Upper lobe of left lung (tissue), 6 donors: ENCODE measurements at regions not wholly inside any gene's neighbourhood (a gene's known extent, or its start where the extent isn't known, plus 50 kb on each side); places are given as distances from the start of the nearest gene placed in this dataset.
A peak's percentile ranks its signal among the peaks of the same experiment; 100 is the strongest.

Source experiments
- ATAC-seq, 2 donors: fragments of 200-7000 bp; cut with Tn5 transposase; one replicate each; pipeline ENCODE4 v1.9.1; 2022; ENCODE audit warnings: mild to moderate bottlenecking in 2 of 2, moderate library complexity in 2 of 2; ENCODE audit not compliant: low FRiP score in 2 of 2
- DNase-seq, 2 donors: peaks; one replicate each; pipeline ENCODE4 v3.0.0-alpha.2; 2019 to 2020
- H3K27ac ChIP-seq, 4 donors: fragments of 200-600 bp; sonication (generic); one replicate each; pipeline ENCODE4 v1.5.1; 2016 to 2019
- H3K27me3 ChIP-seq, 4 donors: fragments of 200-600 bp; sonication (generic); one replicate each; pipeline ENCODE4 v1.5.1; 2017 to 2019
- H3K36me3 ChIP-seq, 4 donors: fragments of 200-600 bp; sonication (generic); one replicate each; pipeline ENCODE4 v1.5.1; 2016 to 2019
- H3K4me1 ChIP-seq, 4 donors: fragments of 200-600 bp; sonication (generic); one replicate each; pipeline ENCODE4 v1.5.1; 2018 to 2019
- H3K4me3 ChIP-seq, 4 donors: fragments of 200-600 bp; sonication (generic); one replicate each; pipeline ENCODE4 v1.5.1; 2017 to 2019; ENCODE audit warnings: mild to moderate bottlenecking in 2 of 4, moderate library complexity in 1 of 4
- H3K9me3 ChIP-seq, 4 donors: fragments of 200-600 bp; sonication (generic); one replicate each; pipeline ENCODE4 v1.5.1; 2018 to 2019
- CTCF ChIP-seq, 6 experiments: fragments of 450-650 bp in 4 of 6; fragments of 200-600 bp in 2 of 6; sonication (generic) in 2 of 6; IDR thresholded peaks; one replicate each; pipeline ENCODE4 v1.5.1; 2016 to 2019; ENCODE audit warnings: antibody characterized with exemption in 6 of 6
- EP300 ChIP-seq, 4 donors: sonication (generic); formaldehyde crosslinking; IDR thresholded peaks; one replicate each; pipeline ENCODE4 v1.5.1; 2017; ENCODE audit warnings: antibody characterized with exemption in 4 of 4, control low read depth in 2 of 4
- POLR2A ChIP-seq, 4 donors: fragments of 450-650 bp; IDR thresholded peaks; one replicate each; pipeline ENCODE4 v1.5.1; 2016 to 2017; ENCODE audit warnings: antibody characterized with exemption in 4 of 4, mild to moderate bottlenecking in 2 of 4
- POLR2AphosphoS5 ChIP-seq, 2 donors: sonication (generic); formaldehyde crosslinking; IDR thresholded peaks; one replicate each; pipeline ENCODE4 v1.5.1; 2017; ENCODE audit warnings: antibody characterized with exemption in 2 of 2
- WGBS, 2 donors: methylation state at CpG; one replicate each; pipeline ENCODE4 v1.1.5; 2017 to 2018; 5-methylcytosine and 5-hydroxymethylcytosine counted together
- donor health status: DM: no; HTN: no; CAD: no; lungs with moderate emphysema.
- donor health status: DM: no; HTN: yes; CAD: no; lungs with severe emphysema.

- no peaks in the 10 kb centered on the region for H3K4me1 ChIP-seq
- no peaks in the 10 kb centered on the region for H3K27me3 ChIP-seq
- no peak overlapping the region for H3K4me3 ChIP-seq
- H3K36me3 ChIP-seq: no peaks in the 10 kb centered on the region
- no peak for ATAC-seq
- H3K9me3 ChIP-seq: no peaks in the 10 kb centered on the region
- 78 to 89% methylated on average over 3 of the region's 3 CpGs for WGBS, 2 donors
- TF ChIP-seq POLR2A (IDR thresholded peaks at IDR 0.05) (no peak), CTCF (IDR thresholded peaks at IDR 0.05) (no peak), POLR2AphosphoS5 (IDR thresholded peaks at IDR 0.05) (no peak), EP300 (IDR thresholded peaks at IDR 0.05) (no peak)
- no peak overlapping the region for H3K27ac ChIP-seq
- no peak for DNase-seq
Measured at GRCh38 chr1:99173282-99173681, 91.0 kb upstream of the PLPPR4 start.

GRCh38 chr1:99173900-99174299, 90.4 kb upstream of the PLPPR4 start:
- Histone ChIP-seq H3K36me3 (no peaks in the 10 kb centered on the region), H3K4me1 (no peaks in the 10 kb centered on the region), H3K27ac (no peak overlapping the region), H3K27me3 (no peaks in the 10 kb centered on the region), H3K9me3 (no peaks in the 10 kb centered on the region), H3K4me3 (no peak overlapping the region)
- DNase-seq (no peak), ATAC-seq (no peak)
- WGBS, 2 donors: 91 to 94% methylated on average over 7 of the region's 7 CpGs
- TF ChIP-seq EP300 (IDR thresholded peaks at IDR 0.05) (no peak), POLR2A (IDR thresholded peaks at IDR 0.05) (no peak), CTCF (IDR thresholded peaks at IDR 0.05) (no peak), POLR2AphosphoS5 (IDR thresholded peaks at IDR 0.05) (no peak)

- Histone ChIP-seq H3K9me3 (no peaks in the 10 kb centered on the region), H3K27ac (no peak overlapping the region), H3K36me3 (no peaks in the 10 kb centered on the region), H3K4me1 (no peaks in the 10 kb centered on the region), H3K4me3 (no peak overlapping the region), H3K27me3 (no peaks in the 10 kb centered on the region)
- WGBS, 2 donors: 66 to 87% methylated on average over 1 of the region's 1 CpG
- DNase-seq (no peak), ATAC-seq (no peak)
- TF ChIP-seq CTCF (IDR thresholded peaks at IDR 0.05) (no peak), POLR2AphosphoS5 (IDR thresholded peaks at IDR 0.05) (no peak), POLR2A (IDR thresholded peaks at IDR 0.05) (no peak), EP300 (IDR thresholded peaks at IDR 0.05) (no peak)
Measured at GRCh38 chr1:99176753-99177152, 87.5 kb upstream of the PLPPR4 start.

- TF ChIP-seq CTCF (IDR thresholded peaks at IDR 0.05) (no peak), EP300 (IDR thresholded peaks at IDR 0.05) (no peak), POLR2AphosphoS5 (IDR thresholded peaks at IDR 0.05) (no peak), POLR2A (IDR thresholded peaks at IDR 0.05) (no peak)
- DNase-seq: no peak
- no peak overlapping the region for H3K27ac ChIP-seq
- H3K9me3 ChIP-seq: no peaks in the 10 kb centered on the region
- 38 to 51% methylated on average over 1 of the region's 1 CpG for WGBS, 2 donors
- H3K4me1 ChIP-seq: no peaks in the 10 kb centered on the region
- no peak overlapping the region for H3K4me3 ChIP-seq
- H3K36me3 ChIP-seq: no peaks in the 10 kb centered on the region
- H3K27me3 ChIP-seq: no peaks in the 10 kb centered on the region
- no peak for ATAC-seq
Measured at GRCh38 chr1:99177465-99177864, 86.8 kb upstream of the PLPPR4 start.

- Histone ChIP-seq H3K27me3 (no peaks in the 10 kb centered on the region), H3K27ac (peak overlapping the region in 1 of 4 donors; percentile 21), H3K36me3 (no peaks in the 10 kb centered on the region), H3K4me1 (no peaks in the 10 kb centered on the region), H3K4me3 (no peak overlapping the region), H3K9me3 (no peaks in the 10 kb centered on the region)
- TF ChIP-seq CTCF (IDR thresholded peaks at IDR 0.05) (peak; percentile 52 to 85 (median 76)), EP300 (IDR thresholded peaks at IDR 0.05) (no peak)
- whole genome bisulfite sequencing, 2 donors: 11% methylated on average over 3 of the region's 3 CpGs
- DNase-seq (peak in 1 of 2 donors; percentile 69), ATAC-seq (peak; percentile 84 to 94)
Measured at GRCh38 chr1:99180343-99180808, 83.9 kb upstream of the PLPPR4 start.
